ENCODE measurements at regions not wholly inside any gene's neighbourhood (a gene's known extent, or its start where the extent isn't known, plus 50 kb on each side); places are given as distances from the start of the nearest gene placed in this dataset.

GRCh38 chr1:37272626-37273025, 201.8 kb upstream of the ZC3H12A start:
- CTCF ChIA-PET = no interaction called here
- Histone ChIP-seq H4K20me1 (ENCODE audit: insufficient read depth) (no peaks in the 10 kb centered on the region), H3K79me2 (ENCODE audit: insufficient read depth, low read length) (no peaks in the 10 kb centered on the region), H2AFZ (ENCODE audit: low read depth, low read length, poor library complexity, severe bottlenecking) (no peak overlapping the region), H3K9ac (ENCODE audit: low read length) (no peak overlapping the region), H3K4me1 (ENCODE audit: control insufficient read depth in 1 of 2, insufficient read depth in 2 of 2, low read length in 2 of 2) (no peaks in the 10 kb centered on the region), H3K27ac (ENCODE audit: low read depth, low read length) (no peak overlapping the region), H3K9me2 (ENCODE audit: insufficient read depth) (no peaks in the 10 kb centered on the region), H3K27me3 (ENCODE audit: insufficient read depth, low read length) (peaks cover 47% of the 10 kb centered on the region), H3K36me3 (ENCODE audit: control insufficient read depth in 1 of 2, insufficient read depth in 2 of 2, low read length in 2 of 2) (no peaks in the 10 kb centered on the region), H3K4me3 (replicated peaks in 1 of 2; ENCODE audit: low read depth in 1 of 2, low read length in 2 of 2) (no peak overlapping the region), H3K9me3 (ENCODE audit: control insufficient read depth in 1 of 2, insufficient read depth in 1 of 2, low read depth in 1 of 2, low read length in 2 of 2) (no peaks in the 10 kb centered on the region), H3K4me2 (ENCODE audit: low read length) (no peak overlapping the region)
- POLR2A ChIA-PET = no interaction called here
- BruUV-seq (replicated peaks) = no TSS peak
- no peak for DNase-seq (ENCODE audit: low read depth, low spot score)
- no peak for ATAC-seq
- intact Hi-C loops (cut with micrococcal nuclease) = no loop called here
- no peak for TF ChIP-seq ELF1 (IDR thresholded peaks at IDR 0.05; ENCODE audit: borderline replicate concordance, low read depth)
- no peak for TF ChIP-seq ZFX (IDR thresholded peaks at IDR 0.05)
- TF ChIP-seq POLR2AphosphoS5 (IDR thresholded peaks at IDR 0.05; ENCODE audit: low read depth, low read length) = no peak
- TF ChIP-seq YY1 (IDR thresholded peaks at IDR 0.05; ENCODE audit: extremely low read depth, insufficient replicate concordance, low read depth, low read length) = no peak
- TF ChIP-seq, protein P1, sequence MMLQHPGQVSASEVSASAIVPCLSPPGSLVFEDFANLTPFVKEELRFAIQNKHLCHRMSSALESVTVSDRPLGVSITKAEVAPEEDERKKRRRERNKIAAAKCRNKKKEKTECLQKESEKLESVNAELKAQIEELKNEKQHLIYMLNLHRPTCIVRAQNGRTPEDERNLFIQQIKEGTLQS (IDR thresholded peaks at IDR 0.05) = no peak
- TF ChIP-seq EZH2phosphoT487 (IDR thresholded peaks at IDR 0.05; ENCODE audit: borderline replicate concordance) = no peak
- no peak for TF ChIP-seq FOSL1 (IDR thresholded peaks at IDR 0.05; ENCODE audit: low read depth)
- TF ChIP-seq TCF7L2 (IDR thresholded peaks at IDR 0.05; ENCODE audit: borderline replicate concordance, extremely low read depth, insufficient read depth, insufficient read length) = no peak
- no peak for TF ChIP-seq CEBPB (IDR thresholded peaks at IDR 0.05; ENCODE audit: low read depth)
- TF ChIP-seq EGR1 (IDR thresholded peaks at IDR 0.05; ENCODE audit: low read depth) = no peak
- TF ChIP-seq REST (IDR thresholded peaks at IDR 0.05; ENCODE audit: low read depth) = no peak
- no peak for TF ChIP-seq ZNF274 (IDR thresholded peaks at IDR 0.05; ENCODE audit: low read depth, low read length)
- TF ChIP-seq CTCF (IDR thresholded peaks at IDR 0.05 in 2 of 3, conservative IDR thresholded peaks at IDR 0.05 in 1 of 3; ENCODE audit: borderline replicate concordance in 1 of 3, insufficient read depth in 1 of 3, low read depth in 2 of 3, low read length in 2 of 3) = no peak
- no peak for TF ChIP-seq ZBTB33 (IDR thresholded peaks at IDR 0.05; ENCODE audit: extremely low read depth, insufficient replicate concordance, low read length)
- no peak for TF ChIP-seq JUND (IDR thresholded peaks at IDR 0.05)
- RAD21 ChIA-PET (ENCODE audit: low non-redundant PET in 1 of 2, low total read pairs in 2 of 2, uncharacterized antibody in 2 of 2, unreplicated experiment in 2 of 2) = no interaction called here

Measured in HCT116 (cell line).